NCI-H774 (cell line): ENCODE measurements at regions not wholly inside any gene's neighbourhood (a gene's known extent, or its start where the extent isn't known, plus 50 kb on each side); places are given as distances from the start of the nearest gene placed in this dataset.
A peak's percentile ranks its signal among the peaks of the same experiment; 100 is the strongest.
"Not testable (repeated sequence)": the region's sequence is repeated elsewhere in the genome, so short reads cannot be mapped to it uniquely, and the experiment has no call there.

ENCODE experiments used
- DNase-seq: peaks from one replicate; lab custom pipeline; 2025; lab: John Stamatoyannopoulos, UW

- no peak for DNase-seq
Measured at GRCh38 chr4:137861682-137862081, 329.4 kb upstream of the PCDH18 start.

DNA sequence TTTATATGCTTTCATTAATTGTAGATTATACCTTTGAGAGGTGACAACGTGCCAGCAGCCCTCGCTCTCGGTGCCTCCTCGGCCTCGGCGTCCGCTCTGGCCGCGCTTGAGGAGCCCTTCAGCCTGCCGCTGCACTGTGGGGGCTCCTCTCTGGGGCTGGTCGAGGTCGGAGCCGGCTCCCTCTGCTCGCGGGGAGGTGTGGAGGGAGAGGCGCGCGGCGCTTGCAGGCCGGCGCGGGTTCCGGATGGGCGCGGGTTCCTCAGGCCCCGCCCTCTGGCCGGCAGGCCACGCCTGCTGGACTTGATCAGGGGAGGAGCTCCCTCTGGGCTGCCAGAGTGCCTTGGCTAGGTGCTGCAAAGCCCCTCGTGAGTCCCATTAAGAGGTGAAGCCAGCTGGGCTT lies 321.1 kb upstream of the PCDH18 start:
- DNase-seq, result no peak

DNA sequence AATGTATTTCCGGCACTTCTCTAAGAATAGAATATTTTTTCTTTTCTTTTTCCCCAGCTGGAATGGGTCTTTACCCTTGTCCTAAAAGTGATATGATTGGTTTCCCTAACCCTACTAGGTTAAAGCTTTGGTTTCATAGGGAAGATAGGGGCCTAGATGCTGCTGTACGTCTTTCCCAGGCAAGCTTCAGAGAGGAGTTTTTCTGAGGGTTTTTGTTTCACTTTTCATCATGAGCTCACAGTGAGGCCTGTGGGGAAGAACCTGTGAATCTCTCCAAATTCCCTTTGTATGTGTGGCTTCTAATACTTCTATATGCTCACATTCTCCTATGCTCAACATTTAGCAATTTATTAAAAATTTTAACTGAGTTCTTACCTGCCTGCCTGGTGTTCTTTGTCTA lies 320.0 kb upstream of the PCDH18 start:
- no peak for DNase-seq

DNA sequence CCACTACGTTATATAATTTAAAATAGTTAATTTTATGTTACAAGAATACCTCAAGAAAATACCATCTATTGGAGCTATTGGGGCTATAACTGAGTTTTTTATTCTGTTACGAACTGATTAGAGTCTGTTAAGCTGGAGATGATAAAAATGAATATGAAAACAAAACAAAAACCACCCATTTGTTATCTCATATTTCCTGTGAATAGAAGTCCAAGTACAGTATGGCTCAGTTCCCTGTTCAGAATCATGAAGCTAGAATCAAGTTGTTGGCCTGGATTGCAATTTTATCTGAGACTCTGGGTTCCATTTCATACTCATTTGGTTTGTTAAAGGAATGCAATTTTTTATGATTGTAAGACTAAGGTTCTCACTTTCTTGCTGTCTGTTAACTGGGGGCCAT lies 319.1 kb upstream of the PCDH18 start:
- no peak for DNase-seq

DNA sequence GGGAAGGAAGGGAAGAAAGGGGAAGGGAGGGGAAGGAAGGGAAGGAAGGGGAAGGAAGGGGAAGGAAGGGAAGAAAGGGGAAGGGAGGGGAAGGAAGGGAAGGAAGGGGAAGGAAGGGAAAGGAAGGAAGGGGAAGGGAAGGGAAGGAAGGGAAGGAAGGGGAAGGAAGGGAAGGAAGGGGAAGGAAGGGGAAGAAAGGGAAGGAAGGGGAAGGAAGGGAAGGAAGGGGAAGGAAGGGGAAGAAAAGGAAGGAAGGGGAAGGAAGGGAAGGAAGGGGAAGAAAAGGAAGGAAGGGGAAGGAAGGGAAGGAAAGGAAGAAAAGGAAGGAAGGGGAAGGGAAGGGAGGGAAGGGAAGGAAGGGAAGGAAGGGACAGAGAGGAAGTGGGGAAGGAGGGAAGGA lies 295.7 kb upstream of the PCDH18 start:
- DNase-seq, result not testable (repeated sequence)

DNA sequence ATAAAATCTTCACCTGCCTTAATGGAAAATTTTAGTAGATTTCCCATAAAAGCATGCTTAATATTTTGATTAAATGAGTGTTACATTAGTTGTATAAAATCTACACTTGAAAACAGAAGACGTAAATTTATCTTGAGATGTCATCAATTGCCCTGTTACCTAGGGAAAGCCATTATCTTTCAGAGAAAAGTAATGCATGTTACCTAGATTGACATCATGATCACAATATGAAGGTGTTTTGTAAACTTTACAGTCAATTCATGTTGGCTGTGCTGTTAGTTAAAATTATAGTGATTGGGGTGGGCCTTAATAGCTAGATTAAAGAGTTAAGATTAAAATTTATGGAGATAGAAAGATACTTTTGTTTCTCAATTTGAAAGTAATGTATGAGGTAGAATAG lies 293.2 kb upstream of the PCDH18 start:
- DNase-seq, result no peak

DNA sequence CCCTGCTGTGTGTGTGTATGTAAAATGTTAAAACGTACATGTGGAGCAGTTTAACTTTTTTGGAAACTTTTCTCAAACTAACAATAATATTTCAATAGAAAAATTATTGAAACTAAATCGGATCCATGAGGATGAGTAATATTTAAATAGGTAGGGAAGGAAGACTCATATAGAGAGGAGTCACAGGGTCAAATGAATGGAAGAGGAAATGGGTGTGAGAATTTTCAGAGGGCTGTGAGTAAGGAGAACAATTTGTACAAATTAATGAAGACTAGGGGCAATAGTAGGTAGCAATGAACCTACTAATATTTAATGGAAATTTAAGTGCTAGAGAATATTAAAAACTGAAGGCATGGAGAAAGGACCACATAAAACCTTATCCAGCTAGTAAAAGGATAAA lies 290.7 kb upstream of the PCDH18 start:
- no peak for DNase-seq

GRCh38 chr4:137819964-137820383 lies 287.7 kb upstream of the PCDH18 start:
- DNase-seq, result no peak

DNA sequence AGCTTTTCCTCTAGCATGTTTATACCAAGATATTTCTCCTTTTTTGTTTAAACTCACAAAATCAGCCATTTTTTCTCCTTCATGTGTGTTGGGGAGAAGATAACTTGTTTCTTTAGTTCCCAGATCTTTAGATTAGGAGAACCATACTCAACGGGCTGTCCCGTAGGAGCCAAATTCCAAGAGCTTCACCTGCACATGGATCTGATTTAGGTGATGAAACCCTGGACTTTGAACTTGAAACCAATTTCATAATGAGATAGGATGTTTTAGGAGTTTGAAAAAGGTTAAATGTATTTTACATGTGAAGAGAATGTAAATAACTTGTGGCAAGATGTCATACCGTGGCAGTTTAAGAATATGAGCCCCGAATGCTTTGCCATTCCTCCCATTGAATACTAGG lies 280.0 kb upstream of the PCDH18 start:
- no peak for DNase-seq

- DNase-seq, result no peak
Measured at GRCh38 chr4:137806420-137806819, 274.1 kb upstream of the PCDH18 start.

DNA sequence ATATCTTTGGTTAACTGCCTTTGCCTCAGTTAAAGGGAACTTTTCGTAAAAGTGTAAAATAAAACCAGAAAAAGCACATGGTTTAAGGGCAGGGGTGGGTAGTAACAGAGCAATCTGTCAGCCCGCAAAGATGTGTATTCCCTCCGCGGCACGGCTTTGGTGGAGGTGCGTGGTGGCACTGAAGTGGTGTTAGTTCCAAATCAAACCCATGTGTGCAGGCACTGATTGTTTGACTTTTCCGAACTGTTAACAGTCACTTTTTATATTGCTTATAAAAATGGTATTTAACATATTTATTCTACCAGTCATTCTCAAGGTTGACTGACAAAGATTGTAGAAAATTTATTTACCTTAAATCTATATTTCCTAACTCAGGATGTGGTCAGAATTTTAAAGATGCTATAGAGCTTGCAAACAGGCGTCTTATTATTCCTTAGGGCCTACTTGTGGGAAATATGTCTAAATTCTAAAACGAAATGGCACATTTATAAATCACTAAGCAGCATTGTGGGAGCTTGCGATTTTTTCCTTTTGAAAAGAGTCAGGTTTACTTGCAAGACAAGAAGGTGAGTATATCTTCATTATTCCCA lies 272.7 kb upstream of the PCDH18 start:
- DNase-seq, result no peak

DNA sequence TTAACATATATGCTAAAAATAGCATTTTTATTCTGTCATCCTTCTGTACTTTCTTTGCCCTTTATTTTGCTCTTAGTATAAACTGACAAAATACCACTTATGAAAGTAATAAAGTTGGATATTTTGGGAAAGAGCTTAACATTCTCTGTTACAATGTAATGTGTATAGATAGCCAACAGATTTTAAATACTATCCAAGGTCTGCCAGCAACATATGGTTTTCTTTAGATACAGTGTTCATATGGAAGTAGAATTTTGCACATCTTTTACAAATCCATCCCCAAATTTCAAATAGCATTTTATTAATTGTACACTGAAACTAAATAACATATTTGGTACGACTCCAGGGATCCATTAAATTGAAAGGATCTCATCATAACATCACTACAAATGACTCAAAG lies 268.6 kb upstream of the PCDH18 start:
- no peak for DNase-seq

DNA sequence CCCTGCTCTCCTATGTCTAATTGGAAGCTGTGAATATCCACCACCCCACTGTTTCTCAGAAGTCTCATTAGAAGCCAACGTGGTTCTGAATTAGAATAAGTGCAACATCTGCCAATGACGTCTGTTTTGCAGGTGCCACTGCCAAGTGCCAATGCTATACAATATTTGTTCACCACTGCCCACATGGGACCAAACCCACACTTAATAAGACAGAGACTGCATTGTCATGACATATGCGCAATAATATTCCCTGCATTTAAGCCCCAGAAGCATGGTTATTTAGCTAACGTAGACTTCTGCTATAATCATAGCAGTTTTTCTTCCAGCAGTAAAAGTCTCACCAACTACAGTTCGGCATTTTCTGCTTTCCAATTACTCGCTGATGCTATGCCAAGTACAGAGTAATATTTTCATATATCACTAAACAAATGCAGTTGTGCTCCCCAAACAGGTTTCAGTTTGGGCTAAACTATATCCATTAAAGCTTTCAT lies 262.5 kb upstream of the PCDH18 start:
- DNase-seq, result peak; percentile 3

DNA sequence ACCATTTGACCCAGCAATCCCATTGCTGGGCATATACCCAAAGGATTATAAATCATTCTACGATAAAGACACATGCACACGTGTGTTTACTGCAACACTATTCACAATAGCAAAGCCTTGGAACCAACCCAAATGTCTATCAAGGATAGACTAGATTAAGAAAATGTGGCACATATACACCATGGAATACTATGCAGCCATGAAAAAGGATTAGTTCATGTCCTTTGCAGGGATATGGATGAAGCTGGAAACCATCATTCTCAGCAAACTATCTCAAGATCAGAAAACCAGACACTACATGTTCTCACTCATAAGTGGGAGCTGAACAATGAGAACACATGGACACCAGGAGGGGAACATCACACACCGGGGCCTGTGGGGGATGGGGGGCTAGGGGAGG lies 257.0 kb upstream of the PCDH18 start:
- DNase-seq, result not testable (repeated sequence)

- DNase-seq, result not testable (repeated sequence)
Measured at GRCh38 chr4:137783923-137784322, 251.6 kb upstream of the PCDH18 start.

GRCh38 chr4:137775701-137776100 lies 243.4 kb upstream of the PCDH18 start:
- DNase-seq, result no peak

GRCh38 chr4:137774501-137774900 lies 242.2 kb upstream of the PCDH18 start:
- DNase-seq, result no peak

DNA sequence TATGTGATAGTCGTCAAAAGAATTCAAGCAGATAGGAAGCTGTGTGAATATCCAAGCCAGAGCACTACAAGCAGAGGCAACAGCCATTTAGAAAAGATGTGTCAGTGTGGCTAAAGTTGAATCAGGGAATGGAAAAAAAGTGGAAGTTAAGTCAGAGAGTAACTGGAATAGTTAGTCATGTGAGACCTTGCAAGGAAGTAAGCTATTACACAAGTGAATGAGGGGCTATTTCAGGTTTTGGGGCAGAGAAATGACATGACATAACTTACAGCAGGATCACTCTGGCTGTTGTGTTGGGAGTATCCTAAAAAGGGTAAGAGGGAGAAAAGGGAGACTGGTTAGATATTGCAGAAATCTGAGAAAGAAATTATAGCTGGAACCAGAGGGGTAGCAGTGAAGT lies 236.6 kb upstream of the PCDH18 start:
- no peak for DNase-seq

DNA sequence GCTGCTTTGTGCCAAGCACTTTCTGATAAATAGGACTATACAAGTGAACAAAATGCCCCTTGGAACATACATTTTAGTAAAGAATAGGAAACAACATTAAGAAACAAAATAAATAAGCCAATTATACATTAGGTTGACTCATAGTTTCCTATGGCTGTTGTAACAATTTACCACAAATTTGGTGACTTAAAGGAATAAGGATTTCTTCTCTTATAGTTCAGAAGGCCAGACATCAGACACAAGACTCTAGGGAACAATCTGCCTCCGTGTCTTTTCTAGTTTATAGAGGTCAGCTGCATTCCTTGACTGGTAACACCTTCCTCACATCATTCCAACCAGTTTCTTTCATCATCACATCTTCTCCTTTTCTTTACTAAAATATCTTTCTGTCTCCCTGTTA lies 235.9 kb upstream of the PCDH18 start:
- no peak for DNase-seq

DNA sequence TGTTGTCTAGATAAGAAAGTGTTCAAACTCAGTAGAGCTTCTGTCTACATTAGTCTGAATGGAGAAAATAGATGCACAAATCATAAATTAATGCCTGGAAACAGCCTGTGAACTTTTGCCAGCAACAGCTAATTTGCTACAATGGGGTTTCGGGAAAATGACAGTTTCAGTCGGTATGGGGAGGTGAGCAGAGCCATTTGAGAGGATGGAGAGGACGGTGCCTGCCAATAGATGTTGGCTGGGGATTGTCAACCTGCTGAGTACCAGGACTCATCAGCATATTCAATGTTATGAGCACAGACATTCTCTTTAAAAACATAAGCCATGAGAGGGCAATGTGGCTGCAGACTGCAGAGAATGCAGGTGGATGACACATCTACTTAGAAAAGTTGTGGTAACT lies 230.3 kb upstream of the PCDH18 start:
- no peak for DNase-seq

DNA sequence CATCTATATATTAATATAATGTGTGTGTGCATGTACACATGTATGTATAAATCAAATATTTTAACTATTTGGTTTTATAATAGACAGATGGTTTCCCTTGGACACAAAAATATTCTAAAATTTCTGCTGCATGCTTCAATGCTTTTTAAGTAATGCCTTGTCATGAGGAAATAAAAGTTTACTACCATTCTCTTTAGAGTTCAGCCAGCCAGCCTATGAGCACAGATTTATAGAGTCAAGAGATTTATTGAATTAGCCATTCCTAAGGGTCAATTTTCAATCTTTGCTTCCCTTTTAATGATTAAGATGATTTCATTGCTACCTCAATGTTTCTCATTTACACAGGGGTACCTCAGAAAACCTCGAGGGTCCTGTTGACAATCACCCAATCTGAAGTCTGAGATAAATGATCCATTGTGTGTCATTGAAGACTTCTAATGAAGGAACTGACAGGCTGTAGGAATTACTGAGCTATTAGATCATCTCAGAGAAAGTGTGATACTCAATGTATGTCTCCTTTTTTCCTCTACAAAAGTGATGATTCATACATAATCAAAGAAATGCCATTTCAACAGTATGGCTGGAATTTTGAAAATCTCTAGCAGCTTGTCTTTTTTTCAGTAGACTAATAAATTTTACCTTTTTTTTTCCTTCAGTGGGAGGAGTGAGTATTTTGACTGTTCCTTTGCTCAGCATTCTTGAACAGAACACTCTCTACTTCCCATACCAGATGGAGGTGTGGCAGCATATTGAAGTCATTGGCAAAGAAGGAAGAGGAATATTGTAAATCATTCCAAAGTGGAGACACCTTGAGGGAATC lies 222.6 kb upstream of the PCDH18 start:
- DNase-seq, result no peak

- DNase-seq, result no peak
Measured at GRCh38 chr4:137749466-137749865, 217.2 kb upstream of the PCDH18 start.

- DNase-seq, result no peak
Measured at GRCh38 chr4:137748616-137749015, 216.3 kb upstream of the PCDH18 start.

DNA sequence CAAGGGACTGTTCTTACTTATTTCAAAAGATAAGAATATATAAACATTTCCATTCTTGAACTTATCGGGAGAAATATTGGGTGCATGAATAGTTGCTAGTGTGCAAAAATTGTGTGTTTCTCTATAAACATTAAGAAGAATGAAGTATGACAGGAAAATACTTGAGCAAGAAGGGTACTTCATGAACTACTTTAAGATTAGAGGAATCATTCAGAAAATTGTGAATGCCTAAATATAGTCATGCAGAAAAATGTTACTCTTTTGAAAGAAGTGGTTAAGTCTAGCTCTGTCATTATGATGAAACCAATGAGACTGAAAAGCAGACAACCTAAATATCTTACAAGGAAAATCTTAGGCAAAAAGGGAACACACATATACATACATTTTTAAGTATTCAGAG lies 207.8 kb upstream of the PCDH18 start:
- no peak for DNase-seq
